ENCODE measurements at regions not wholly inside any gene's neighbourhood (a gene's known extent, or its start where the extent isn't known, plus 50 kb on each side); places are given as distances from the start of the nearest gene placed in this dataset.

- no peak for DNase-seq (ENCODE audit: low read depth)
Measured at GRCh38 chr4:153844144-153844543, 55.3 kb upstream of the SFRP2 start.
